ENCODE measurements at regions not wholly inside any gene's neighbourhood (a gene's known extent, or its start where the extent isn't known, plus 50 kb on each side); places are given as distances from the start of the nearest gene placed in this dataset.
"Not testable (repeated sequence)": the region's sequence is repeated elsewhere in the genome, so short reads cannot be mapped to it uniquely, and the experiment has no call there.

- Histone ChIP-seq H3K4me3 (no peak overlapping the region), H3K27me3 (no peaks in the 10 kb centered on the region), H3K4me2 (peak overlapping the region; percentile 8 to 71 (median 42); a peak in 21 of 22 replicates), H3K9ac (no peak overlapping the region), H3K9me3 (replicated peaks in 1 of 11) (0 out of 22 replicates have a peak, but pooled peaks cover 0 to 3% (median 0%) of the 10 kb centered on the region in 11 experiments), H3K4me1 (peaks cover 7 to 21% (median 15%) of the 10 kb centered on the region in 10 experiments; a peak in 18 of 20 replicates), H3K36me3 (no peaks in the 10 kb centered on the region), H4K20me1 (no peaks in the 10 kb centered on the region), H3K27ac (no peak overlapping the region)
- TF ChIP-seq Cebpa-rat (IDR thresholded peaks at IDR 0.05), result no peak
These were observed 105.4 kb downstream of the ZIC1 start for GRCh38 chr3:147514366-147515160.

GRCh38 chr3:147518465-147518864, 109.3 kb downstream of the ZIC1 start:
- Histone ChIP-seq H3K27me3 (no peaks in the 10 kb centered on the region), H3K4me3 (no peak overlapping the region), H3K36me3 (no peaks in the 10 kb centered on the region), H3K9ac (no peak overlapping the region), H3K4me2 (peak overlapping the region in 6 of 11 experiments; percentile 16 to 42 (median 26); a peak in 8 of 22 replicates), H3K4me1 (peaks cover 7 to 36% (median 15%) of the 10 kb centered on the region in 10 experiments; a peak in 18 of 20 replicates), H3K9me3 (replicated peaks in 1 of 11) (0 out of 22 replicates have a peak, but pooled peaks cover 0 to 3% (median 0%) of the 10 kb centered on the region in 11 experiments), H3K27ac (no peak overlapping the region), H4K20me1 (no peaks in the 10 kb centered on the region)
- no peak for TF ChIP-seq Cebpa-rat (IDR thresholded peaks at IDR 0.05)

- Histone ChIP-seq H3K9me3 (replicated peaks in 1 of 11) (peaks cover 0 to 3% (median 1%) of the 10 kb centered on the region in 11 experiments; a peak in 7 of 22 replicates), H3K4me3 (no peak overlapping the region), H3K27ac (no peak overlapping the region), H3K9ac (no peak overlapping the region), H3K36me3 (no peaks in the 10 kb centered on the region), H3K4me1 (peaks cover 0 to 23% (median 2%) of the 10 kb centered on the region in 10 experiments; a peak in 8 of 20 replicates), H3K4me2 (peak overlapping the region in 3 of 11 experiments; percentile 10 to 59 (median 15); a peak in 4 of 22 replicates), H3K27me3 (no peaks in the 10 kb centered on the region), H4K20me1 (no peaks in the 10 kb centered on the region)
- no peak for TF ChIP-seq Cebpa-rat (IDR thresholded peaks at IDR 0.05)
These were observed 112.5 kb downstream of the ZIC1 start for GRCh38 chr3:147521646-147522045.

- Histone ChIP-seq H3K4me1 (peaks cover 0 to 23% (median 2%) of the 10 kb centered on the region in 10 experiments; a peak in 8 of 20 replicates), H3K9me3 (replicated peaks in 1 of 11) (peaks cover 0 to 12% (median 8%) of the 10 kb centered on the region in 11 experiments; a peak in 10 of 22 replicates)
- not testable (repeated sequence) for H3K27me3 ChIP-seq, H3K4me3 ChIP-seq, H3K27ac ChIP-seq, H3K4me2 ChIP-seq, H3K36me3 ChIP-seq, H3K9ac ChIP-seq, H4K20me1 ChIP-seq
These were observed 113.6 kb downstream of the ZIC1 start for GRCh38 chr3:147522780-147523179.

DNA sequence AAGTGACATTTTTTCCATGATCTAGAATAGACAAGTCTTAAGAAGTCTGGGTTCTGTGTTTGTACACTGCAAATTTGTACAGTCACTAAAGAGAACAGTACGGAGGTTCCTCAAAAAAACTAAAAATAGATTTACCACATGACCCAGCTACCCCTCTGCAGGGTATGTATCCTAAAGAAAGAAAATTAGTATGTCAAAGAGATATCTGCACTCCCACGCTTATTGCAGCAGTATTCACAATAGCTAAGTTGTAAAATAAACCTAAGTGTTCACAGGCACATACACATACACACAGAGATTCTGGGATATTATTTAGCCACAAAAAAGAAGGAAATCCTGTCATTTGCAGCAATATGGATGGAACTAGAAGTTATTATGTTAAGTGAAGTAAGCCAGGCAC, 120.4 kb downstream of the ZIC1 start:
- no peak overlapping the region for H3K27ac ChIP-seq
- no peak for TF ChIP-seq Cebpa-rat (IDR thresholded peaks at IDR 0.05)
- H3K9ac ChIP-seq, result no peak overlapping the region
- H3K4me1 ChIP-seq, result peaks cover 0 to 12% (median 0%) of the 10 kb centered on the region in 10 experiments; a peak in 4 of 20 replicates
- H3K4me2 ChIP-seq, result peak overlapping the region in 2 of 11 experiments; percentile 34 to 61; a peak in 4 of 22 replicates
- H3K4me3 ChIP-seq, result no peak overlapping the region
- no peaks in the 10 kb centered on the region for H3K27me3 ChIP-seq
- H3K36me3 ChIP-seq, result no peaks in the 10 kb centered on the region
- H4K20me1 ChIP-seq, result no peaks in the 10 kb centered on the region
- peaks cover 0 to 12% (median 8%) of the 10 kb centered on the region in 11 experiments; a peak in 10 of 22 replicates for H3K9me3 ChIP-seq (replicated peaks in 1 of 11)

- H3K9ac ChIP-seq, result no peak overlapping the region
- no peaks in the 10 kb centered on the region for H3K27me3 ChIP-seq
- H3K4me3 ChIP-seq, result no peak overlapping the region
- no peak overlapping the region for H3K27ac ChIP-seq
- TF ChIP-seq Cebpa-rat (IDR thresholded peaks at IDR 0.05), result no peak
- H3K4me2 ChIP-seq, result peak overlapping the region in 4 of 11 experiments; percentile 10 to 21 (median 16); a peak in 2 of 22 replicates
- no peaks in the 10 kb centered on the region for H3K4me1 ChIP-seq
- H4K20me1 ChIP-seq, result no peaks in the 10 kb centered on the region
- H3K36me3 ChIP-seq, result no peaks in the 10 kb centered on the region
- H3K9me3 ChIP-seq (replicated peaks in 1 of 11), result peaks cover 26 to 42% (median 32%) of the 10 kb centered on the region in 11 experiments
These were observed 128.9 kb downstream of the ZIC1 start for GRCh38 chr3:147538034-147538433.

DNA sequence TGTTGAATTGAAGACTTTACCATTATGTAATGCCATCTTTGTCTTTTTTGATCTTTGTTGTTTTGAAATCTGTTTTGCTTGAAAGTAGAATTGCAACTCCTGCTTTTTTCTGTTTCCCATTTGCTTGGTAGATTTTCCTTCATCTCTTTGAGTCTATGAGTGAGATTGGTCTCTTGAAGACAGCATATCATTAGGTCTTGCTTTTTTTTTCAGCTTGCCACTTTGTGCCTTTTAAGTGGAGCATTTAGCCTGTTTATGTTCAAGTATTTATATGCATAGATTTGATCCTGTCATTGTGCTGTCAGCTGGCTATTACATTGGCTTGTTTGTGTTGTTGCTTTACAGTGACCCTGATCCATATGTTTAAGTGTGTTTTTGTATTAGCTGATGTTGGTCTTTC, 131.8 kb downstream of the ZIC1 start:
- Histone ChIP-seq H3K27me3 (no peaks in the 10 kb centered on the region), H3K9me3 (replicated peaks in 1 of 11) (peaks cover 26 to 42% (median 32%) of the 10 kb centered on the region in 11 experiments), H3K4me1 (no peaks in the 10 kb centered on the region), H3K4me2 (no peak overlapping the region), H3K9ac (no peak overlapping the region), H3K27ac (no peak overlapping the region), H4K20me1 (no peaks in the 10 kb centered on the region), H3K4me3 (no peak overlapping the region), H3K36me3 (no peaks in the 10 kb centered on the region)
- TF ChIP-seq Cebpa-rat (IDR thresholded peaks at IDR 0.05), result no peak

- no peaks in the 10 kb centered on the region for H3K36me3 ChIP-seq
- peaks cover 25 to 32% (median 26%) of the 10 kb centered on the region in 11 experiments for H3K9me3 ChIP-seq (replicated peaks in 1 of 11)
- no peaks in the 10 kb centered on the region for H3K27me3 ChIP-seq
- no peak overlapping the region for H3K4me3 ChIP-seq
- no peaks in the 10 kb centered on the region for H3K4me1 ChIP-seq
- H3K4me2 ChIP-seq, result no peak overlapping the region
- TF ChIP-seq Cebpa-rat (IDR thresholded peaks at IDR 0.05), result no peak
- no peaks in the 10 kb centered on the region for H4K20me1 ChIP-seq
- no peak overlapping the region for H3K9ac ChIP-seq
- H3K27ac ChIP-seq, result no peak overlapping the region
These were observed 135.1 kb downstream of the ZIC1 start for GRCh38 chr3:147544290-147544689.

GRCh38 chr3:147551491-147551890, 142.3 kb downstream of the ZIC1 start:
- no peaks in the 10 kb centered on the region for H3K36me3 ChIP-seq
- no peaks in the 10 kb centered on the region for H4K20me1 ChIP-seq
- no peak overlapping the region for H3K4me3 ChIP-seq
- H3K4me1 ChIP-seq, result no peaks in the 10 kb centered on the region
- H3K4me2 ChIP-seq, result no peak overlapping the region
- no peak overlapping the region for H3K27ac ChIP-seq
- H3K9ac ChIP-seq, result no peak overlapping the region
- no peaks in the 10 kb centered on the region for H3K27me3 ChIP-seq
- no peak for TF ChIP-seq Cebpa-rat (IDR thresholded peaks at IDR 0.05)
- no peaks in the 10 kb centered on the region for H3K9me3 ChIP-seq (replicated peaks in 1 of 11)
